ENCODE measurements at regions not wholly inside any gene's neighbourhood (a gene's known extent, or its start where the extent isn't known, plus 50 kb on each side); places are given as distances from the start of the nearest gene placed in this dataset.

DNA sequence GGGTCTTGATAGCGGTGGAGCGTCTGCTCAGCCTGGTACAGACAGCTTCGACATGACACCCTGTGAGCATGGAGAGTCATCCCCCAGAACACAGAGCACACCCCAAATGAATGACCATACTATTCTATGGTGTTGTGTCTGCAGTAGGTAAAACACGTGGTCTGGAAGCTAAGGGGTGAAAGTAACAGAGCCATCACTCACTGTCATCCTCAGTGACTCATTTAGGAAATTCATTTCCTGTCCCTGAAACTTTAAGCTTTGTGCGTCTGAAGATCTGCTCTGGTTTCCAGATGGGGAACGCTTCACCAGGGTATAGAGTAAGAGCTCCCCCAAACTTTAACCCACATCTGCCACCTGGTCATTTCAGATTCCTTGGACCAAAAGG, 94.8 kb upstream of the DISP3 start:
- Histone ChIP-seq H3K79me2 (ENCODE audit: control insufficient read depth, insufficient read depth, low read length) (no peaks in the 10 kb centered on the region), H3K4me3 (replicated peaks in 1 of 3; ENCODE audit: insufficient read depth in 1 of 3, low read depth in 1 of 3, low read length in 3 of 3) (no peak overlapping the region), H3K4me1 (ENCODE audit: control insufficient read depth, extremely low read depth, insufficient read depth, low read length) (no peaks in the 10 kb centered on the region), H3K36me3 (ENCODE audit: control insufficient read depth in 2 of 2, extremely low read depth in 1 of 2, insufficient read depth in 2 of 2, low read length in 2 of 2) (no peaks in the 10 kb centered on the region), H4K20me1 (replicated peaks; ENCODE audit: control insufficient read depth, extremely low read depth, insufficient read depth, low read length) (no peaks in the 10 kb centered on the region), H3K4me2 (ENCODE audit: insufficient read depth, low read length) (no peak overlapping the region), H3K9me3 (replicated peaks; ENCODE audit: control insufficient read depth, insufficient read depth, low read length) (no peaks in the 10 kb centered on the region), H3K27me3 (ENCODE audit: control insufficient read depth in 2 of 2, insufficient read depth in 2 of 2, low read length in 2 of 2) (peaks cover 0 to 4% of the 10 kb centered on the region in 2 experiments), H3K27ac (ENCODE audit: insufficient read depth, low read depth, low read length) (no peak overlapping the region), H3K9ac (replicated peaks; ENCODE audit: extremely low read depth, insufficient read depth, low read length) (no peak overlapping the region), H2AFZ (ENCODE audit: low read depth, low read length) (no peak overlapping the region), H3K9me1 (replicated peaks; ENCODE audit: control insufficient read depth, extremely low read depth, insufficient read depth, low read length) (no peaks in the 10 kb centered on the region)
- ChIA-PET CTCF (interaction anchor here (1.6 kb wide), 1 partner anchor 121 kb away, joined by 4 read pairs; the partner anchor contains the start of gene MTOR), POLR2A (no interaction called here)
- dilution Hi-C loops (cut with MboI; ENCODE audit: extremely low pct_ligation_motif_present, low sequenced_read_pairs) (no loop called here), intact Hi-C loops (cut with micrococcal nuclease) (no loop called here)
- peak; percentile 16 for TF ChIP-seq FOS (IDR thresholded peaks at IDR 0.05; ENCODE audit: borderline replicate concordance, insufficient read depth, low read length)
- TF ChIP-seq, protein P1, sequence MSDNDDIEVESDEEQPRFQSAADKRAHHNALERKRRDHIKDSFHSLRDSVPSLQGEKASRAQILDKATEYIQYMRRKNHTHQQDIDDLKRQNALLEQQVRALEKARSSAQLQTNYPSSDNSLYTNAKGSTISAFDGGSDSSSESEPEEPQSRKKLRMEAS (IDR thresholded peaks at IDR 0.05; ENCODE audit: insufficient read depth, insufficient read length): peak; percentile 29
- no peak for TF ChIP-seq GATA2 (IDR thresholded peaks at IDR 0.05; ENCODE audit: insufficient read depth, insufficient read length, low read depth, low read length)
- DNase-seq (ENCODE audit: low read depth, low spot score) (peak; percentile 18), FAIRE-seq (peak; percentile 49)
- no TSS peak for BruUV-seq (replicated peaks)

DNA sequence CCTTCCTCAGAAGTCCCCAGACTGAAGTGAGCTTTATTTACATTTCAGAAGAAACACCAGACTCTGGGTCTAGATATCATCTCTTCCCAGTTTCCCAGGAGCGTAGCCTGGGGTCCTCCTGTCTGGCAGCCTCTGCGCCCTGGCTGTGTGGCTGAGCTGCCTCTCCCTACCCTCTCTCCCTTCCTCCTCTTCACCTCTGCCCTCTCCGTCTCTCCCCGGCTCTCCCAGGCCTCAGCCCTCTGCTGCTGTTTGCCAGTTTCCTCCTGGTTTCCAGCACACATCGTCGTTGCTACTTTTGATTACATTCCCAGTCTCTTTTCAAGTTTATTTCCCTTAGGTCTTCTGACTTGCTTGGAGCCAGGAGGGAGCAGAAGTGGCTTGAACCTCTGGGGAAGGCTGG, 91.1 kb upstream of the DISP3 start:
- CTCF ChIA-PET: interaction anchor here (0.6 kb wide), 1 partner anchor 15 kb away, joined by 3 read pairs; no protein-coding TSS in a partner anchor
- Histone ChIP-seq H3K9me3 (replicated peaks; ENCODE audit: control insufficient read depth, insufficient read depth, low read length) (no peaks in the 10 kb centered on the region), H3K27me3 (ENCODE audit: control insufficient read depth in 2 of 2, insufficient read depth in 2 of 2, low read length in 2 of 2) (peaks cover 0 to 2% of the 10 kb centered on the region in 2 experiments), H4K20me1 (replicated peaks; ENCODE audit: control insufficient read depth, extremely low read depth, insufficient read depth, low read length) (no peaks in the 10 kb centered on the region), H3K4me3 (replicated peaks in 1 of 3; ENCODE audit: insufficient read depth in 1 of 3, low read depth in 1 of 3, low read length in 3 of 3) (no peak overlapping the region), H3K4me1 (ENCODE audit: control insufficient read depth, extremely low read depth, insufficient read depth, low read length) (no peaks in the 10 kb centered on the region), H2AFZ (ENCODE audit: low read depth, low read length) (no peak overlapping the region), H3K9ac (replicated peaks; ENCODE audit: extremely low read depth, insufficient read depth, low read length) (no peak overlapping the region), H3K4me2 (ENCODE audit: insufficient read depth, low read length) (no peak overlapping the region), H3K79me2 (ENCODE audit: control insufficient read depth, insufficient read depth, low read length) (no peaks in the 10 kb centered on the region), H3K27ac (ENCODE audit: insufficient read depth, low read depth, low read length) (no peak overlapping the region), H3K36me3 (ENCODE audit: control insufficient read depth in 2 of 2, extremely low read depth in 1 of 2, insufficient read depth in 2 of 2, low read length in 2 of 2) (no peaks in the 10 kb centered on the region), H3K9me1 (replicated peaks; ENCODE audit: control insufficient read depth, extremely low read depth, insufficient read depth, low read length) (no peaks in the 10 kb centered on the region)
- POLR2A ChIA-PET: no interaction called here
- no peak for DNase-seq (ENCODE audit: low read depth, low spot score)
- no peak for TF ChIP-seq JUN (IDR thresholded peaks at IDR 0.05; ENCODE audit: borderline replicate concordance, insufficient read depth, insufficient read length, low read depth)
- TF ChIP-seq, protein P2, sequence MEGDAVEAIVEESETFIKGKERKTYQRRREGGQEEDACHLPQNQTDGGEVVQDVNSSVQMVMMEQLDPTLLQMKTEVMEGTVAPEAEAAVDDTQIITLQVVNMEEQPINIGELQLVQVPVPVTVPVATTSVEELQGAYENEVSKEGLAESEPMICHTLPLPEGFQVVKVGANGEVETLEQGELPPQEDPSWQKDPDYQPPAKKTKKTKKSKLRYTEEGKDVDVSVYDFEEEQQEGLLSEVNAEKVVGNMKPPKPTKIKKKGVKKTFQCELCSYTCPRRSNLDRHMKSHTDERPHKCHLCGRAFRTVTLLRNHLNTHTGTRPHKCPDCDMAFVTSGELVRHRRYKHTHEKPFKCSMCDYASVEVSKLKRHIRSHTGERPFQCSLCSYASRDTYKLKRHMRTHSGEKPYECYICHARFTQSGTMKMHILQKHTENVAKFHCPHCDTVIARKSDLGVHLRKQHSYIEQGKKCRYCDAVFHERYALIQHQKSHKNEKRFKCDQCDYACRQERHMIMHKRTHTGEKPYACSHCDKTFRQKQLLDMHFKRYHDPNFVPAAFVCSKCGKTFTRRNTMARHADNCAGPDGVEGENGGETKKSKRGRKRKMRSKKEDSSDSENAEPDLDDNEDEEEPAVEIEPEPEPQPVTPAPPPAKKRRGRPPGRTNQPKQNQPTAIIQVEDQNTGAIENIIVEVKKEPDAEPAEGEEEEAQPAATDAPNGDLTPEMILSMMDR (IDR thresholded peaks at IDR 0.05; ENCODE audit: extremely low read depth in 1 of 2, insufficient read depth in 1 of 2, low read depth in 1 of 2, low read length in 2 of 2): no peak
- no peak for TF ChIP-seq MYC (IDR thresholded peaks at IDR 0.05; ENCODE audit: low read depth, low read length)
- no peak for TF ChIP-seq POLR2AphosphoS5 (IDR thresholded peaks at IDR 0.05; ENCODE audit: insufficient read depth, low read depth, low read length)
- no peak for TF ChIP-seq POLR2A (IDR thresholded peaks at IDR 0.05; ENCODE audit: low read depth, low read length)
- TF ChIP-seq FOS (IDR thresholded peaks at IDR 0.05; ENCODE audit: borderline replicate concordance, insufficient read depth, low read length): no peak
- TF ChIP-seq, protein P1 (IDR thresholded peaks at IDR 0.05; ENCODE audit: insufficient read depth, insufficient read length): no peak
- no peak for TF ChIP-seq GATA2 (IDR thresholded peaks at IDR 0.05; ENCODE audit: insufficient read depth, insufficient read length, low read depth, low read length)
- no peak for TF ChIP-seq EZH2 (IDR thresholded peaks at IDR 0.05; ENCODE audit: borderline replicate concordance, low read depth, low read length, severe bottlenecking)
- intact Hi-C loops (cut with micrococcal nuclease): no loop called here
- no TSS peak for BruUV-seq (replicated peaks)
- dilution Hi-C loops (cut with MboI; ENCODE audit: extremely low pct_ligation_motif_present, low sequenced_read_pairs): no loop called here
- FAIRE-seq: no peak

Data from endothelial cell of umbilical vein (primary cell).